NAMALWA (cell line): ENCODE measurements at regions not wholly inside any gene's neighbourhood (a gene's known extent, or its start where the extent isn't known, plus 50 kb on each side); places are given as distances from the start of the nearest gene placed in this dataset.

Source experiments
- DNase-seq: peaks from one replicate; pipeline ENCODE4 v3.0.0-alpha.2; 2015; ENCODE audit warnings: low spot score

DNA sequence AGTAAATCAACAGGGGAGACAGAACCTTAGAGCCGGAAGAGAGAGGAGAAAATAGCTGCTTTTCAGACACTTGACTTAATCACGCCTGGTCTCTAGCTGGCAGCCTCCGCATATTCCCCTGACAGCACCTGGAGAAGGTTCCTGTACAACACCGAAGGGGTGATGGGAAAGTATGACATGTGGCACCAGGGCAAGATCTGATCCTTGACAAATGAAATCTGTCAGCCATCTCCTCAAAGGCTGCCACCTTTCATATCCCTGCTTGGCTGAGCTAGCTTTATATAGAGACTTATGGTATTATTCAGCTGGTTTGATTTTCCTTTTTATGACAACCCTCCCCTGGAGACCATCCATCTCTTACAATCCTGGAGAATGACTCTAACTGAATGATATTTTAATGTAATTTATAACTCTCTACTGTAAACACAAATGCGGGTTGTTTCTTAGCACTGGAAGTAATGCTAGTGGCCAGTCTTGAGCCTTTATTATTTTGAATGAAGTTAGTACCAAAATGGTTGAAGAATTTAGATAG, 1205.3 kb upstream of the CDH8 start:
- DNase-seq = no peak

DNA sequence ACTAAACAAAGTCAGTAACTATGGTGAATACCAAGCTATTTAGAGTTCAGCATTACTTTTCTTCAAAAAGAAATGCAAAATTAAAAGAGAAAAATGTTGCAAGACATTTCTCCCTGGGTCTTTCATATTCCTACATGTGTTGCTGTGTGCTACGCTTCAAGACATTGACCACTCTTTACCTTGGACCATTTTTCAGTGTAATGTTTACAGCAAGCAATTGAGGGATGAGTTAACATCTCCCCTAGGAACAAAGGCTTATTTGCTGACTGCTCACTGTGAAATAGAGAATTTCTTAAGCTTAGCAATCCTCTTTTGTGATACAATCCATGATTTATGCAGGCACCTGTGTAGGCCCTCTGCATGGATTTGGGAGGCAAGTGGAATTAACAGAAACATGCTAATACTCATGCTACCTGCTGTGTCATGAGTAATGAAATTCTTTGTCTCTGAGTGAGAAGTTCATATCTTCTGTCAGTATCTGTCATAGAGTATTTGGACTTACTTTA, 1202.9 kb upstream of the CDH8 start:
- no peak for DNase-seq

DNA sequence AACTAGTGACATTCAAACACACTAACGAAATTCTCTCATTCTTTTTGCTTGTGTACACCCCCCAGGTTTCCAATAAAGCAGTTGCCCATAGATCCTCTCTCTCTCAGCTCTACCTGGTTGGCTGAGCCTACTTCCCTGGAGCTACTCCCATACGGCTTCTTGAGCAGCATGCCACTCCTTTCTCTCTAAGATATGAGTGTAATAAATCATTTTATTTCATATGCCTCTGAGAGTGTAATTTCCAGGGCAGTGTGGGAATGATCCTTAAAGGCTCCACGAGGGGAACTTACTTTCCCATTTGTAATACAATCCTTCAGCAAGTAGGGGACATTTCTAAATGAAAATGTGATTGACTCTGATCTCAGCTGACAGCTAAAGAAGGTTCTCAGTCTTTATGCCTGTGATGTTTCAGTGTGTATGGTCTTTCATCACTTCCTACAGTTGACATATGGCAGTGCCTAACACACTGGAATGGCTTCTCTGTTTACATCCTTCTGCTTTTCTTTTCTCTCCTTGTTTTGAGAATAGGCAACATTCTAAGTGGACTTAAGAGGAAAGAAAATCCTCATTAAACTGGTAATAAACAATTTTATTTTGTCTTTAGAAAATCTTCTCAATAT, 1194.3 kb upstream of the CDH8 start:
- no peak for DNase-seq

DNA sequence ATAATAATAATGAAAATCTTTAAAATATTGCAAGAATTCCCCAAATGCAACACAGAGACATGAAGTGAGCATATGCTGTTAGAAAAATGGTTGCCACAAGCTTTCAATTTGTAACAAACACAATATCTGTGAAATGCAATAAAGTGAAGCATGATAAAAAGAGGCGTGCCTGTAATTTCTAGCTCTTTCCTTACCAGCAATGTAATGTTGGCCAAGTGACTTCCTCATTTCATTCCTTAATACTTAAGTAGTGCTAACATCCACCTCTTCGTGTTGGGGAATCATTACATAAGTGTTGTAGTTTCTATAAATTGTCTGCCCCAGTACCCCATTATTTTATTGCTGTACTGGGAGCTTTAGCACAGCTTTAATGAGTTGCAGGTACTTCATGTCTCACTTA, 1192.0 kb upstream of the CDH8 start:
- DNase-seq = no peak

DNA sequence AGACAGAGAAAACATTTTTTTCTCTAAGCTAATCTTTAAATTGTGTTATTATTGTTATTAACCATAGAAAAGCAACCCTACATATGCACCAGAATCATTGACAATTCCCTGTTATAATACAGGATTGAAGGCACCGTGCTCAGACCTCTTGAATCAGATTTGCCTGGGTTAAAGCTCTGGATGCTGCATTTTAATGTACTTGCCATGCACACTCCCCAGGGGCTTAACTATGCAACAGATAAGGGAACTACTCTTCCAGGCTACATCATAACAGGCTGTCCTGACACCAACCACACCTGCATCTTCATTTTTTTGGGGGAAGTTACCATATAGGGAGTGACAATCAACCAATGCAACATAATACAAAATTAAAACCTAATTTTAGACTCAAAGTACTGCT, 1187.6 kb upstream of the CDH8 start:
- DNase-seq = no peak

DNA sequence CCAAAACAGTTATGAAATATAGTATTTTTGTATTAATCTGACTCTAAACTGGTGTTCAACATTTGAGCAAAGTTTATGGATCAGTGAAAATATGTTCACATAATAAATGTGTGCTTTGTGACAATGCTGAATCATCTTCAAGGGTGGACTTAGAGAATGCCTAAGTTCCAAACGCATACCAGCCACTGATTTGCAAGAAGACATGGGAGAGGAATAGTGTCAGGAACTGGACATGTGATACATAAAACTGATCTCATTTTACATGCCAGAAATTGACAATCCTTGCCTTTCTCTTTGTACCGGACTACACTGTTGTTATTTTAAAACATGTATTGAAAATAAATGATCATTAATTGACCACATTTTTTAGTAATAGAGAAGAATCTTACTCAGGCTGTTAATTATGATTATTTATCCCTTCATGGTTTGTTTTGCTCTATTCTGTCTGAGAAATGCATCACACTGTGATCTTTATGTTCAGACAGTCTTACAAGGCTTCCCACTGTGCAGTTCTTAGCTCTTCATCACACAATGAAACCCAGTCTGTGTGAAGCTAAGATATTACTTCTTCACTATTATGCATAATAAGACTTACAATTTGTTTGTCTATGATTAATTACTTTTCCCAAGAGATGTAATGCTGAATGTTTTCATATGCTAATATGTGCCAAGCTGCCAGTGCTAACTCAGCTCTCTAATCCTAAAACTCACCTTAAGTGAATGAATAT, 1180.6 kb upstream of the CDH8 start:
- no peak for DNase-seq

DNA sequence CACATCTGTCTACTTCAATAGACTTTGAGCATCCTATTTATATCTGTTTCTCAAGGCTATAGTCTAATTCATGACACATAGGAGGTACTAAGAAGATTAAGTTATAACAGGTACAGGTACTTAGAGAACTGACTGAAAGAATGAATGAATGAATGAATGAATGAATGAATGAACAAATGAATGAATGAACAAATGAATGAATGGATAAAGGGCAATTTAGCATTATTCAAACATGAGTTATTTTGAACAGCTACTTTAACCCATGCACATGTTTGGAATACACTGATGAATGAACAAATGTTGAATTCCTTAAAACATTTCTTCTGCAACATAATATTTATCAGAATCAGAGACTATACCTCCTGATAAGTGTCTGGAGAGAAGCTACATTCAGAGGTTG, 1165.6 kb upstream of the CDH8 start:
- DNase-seq = no peak

DNA sequence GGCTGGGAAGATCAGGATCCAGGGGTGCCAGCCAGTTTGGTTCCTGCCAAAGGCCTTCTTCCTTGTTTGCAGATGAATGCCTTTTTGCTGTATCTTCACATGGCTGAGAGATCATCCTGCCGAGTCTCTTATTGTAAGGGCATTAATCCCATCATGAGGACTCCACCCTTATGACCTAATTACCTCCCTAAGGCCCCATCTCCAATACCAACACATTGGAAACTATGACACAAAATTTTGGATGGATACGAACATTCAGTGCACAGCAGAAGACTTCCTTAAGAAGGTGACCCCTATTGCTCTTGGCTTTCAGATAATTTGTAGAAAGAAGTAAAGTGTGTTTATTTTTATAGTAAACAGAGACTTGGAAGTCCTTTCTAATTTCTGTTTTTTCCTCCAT, 1164.7 kb upstream of the CDH8 start:
- DNase-seq = no peak

DNA sequence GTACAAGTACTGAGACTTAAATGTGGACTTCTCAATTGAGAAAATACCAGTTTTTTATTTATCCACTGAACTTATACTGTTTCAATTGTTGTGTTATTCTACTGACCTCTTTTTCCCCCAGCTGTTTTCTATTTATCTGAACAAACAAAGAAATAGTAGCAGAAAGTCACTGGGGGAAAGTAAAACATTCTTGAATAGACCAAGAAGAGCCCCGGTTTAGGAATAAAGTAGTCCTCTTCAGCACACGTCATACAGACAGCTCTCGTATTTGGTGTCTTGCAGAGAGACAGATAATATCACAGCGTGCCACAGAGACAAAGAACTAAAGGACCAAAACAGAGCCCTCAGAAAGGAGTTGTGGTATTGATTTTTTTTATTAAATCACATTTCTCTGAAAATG, 1159.1 kb upstream of the CDH8 start:
- DNase-seq = no peak

DNA sequence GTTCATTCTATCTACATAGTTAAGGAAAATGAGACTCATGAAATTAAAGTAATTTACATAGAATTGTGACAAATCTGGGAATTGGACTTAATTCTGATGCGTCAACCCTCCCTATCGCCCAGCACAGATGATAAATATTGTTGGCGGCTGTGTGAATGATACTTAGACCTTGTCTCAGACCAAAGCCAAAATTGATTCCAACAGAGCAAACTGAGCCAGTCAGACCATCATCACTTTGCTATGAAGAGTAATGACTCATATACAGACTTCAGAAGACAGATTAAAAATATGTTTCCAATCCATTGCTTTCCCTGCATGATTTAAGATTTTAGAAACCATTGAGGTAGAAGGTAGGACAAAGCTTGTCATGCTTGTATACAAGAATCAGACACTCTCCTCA, 1156.7 kb upstream of the CDH8 start:
- no peak for DNase-seq

DNA sequence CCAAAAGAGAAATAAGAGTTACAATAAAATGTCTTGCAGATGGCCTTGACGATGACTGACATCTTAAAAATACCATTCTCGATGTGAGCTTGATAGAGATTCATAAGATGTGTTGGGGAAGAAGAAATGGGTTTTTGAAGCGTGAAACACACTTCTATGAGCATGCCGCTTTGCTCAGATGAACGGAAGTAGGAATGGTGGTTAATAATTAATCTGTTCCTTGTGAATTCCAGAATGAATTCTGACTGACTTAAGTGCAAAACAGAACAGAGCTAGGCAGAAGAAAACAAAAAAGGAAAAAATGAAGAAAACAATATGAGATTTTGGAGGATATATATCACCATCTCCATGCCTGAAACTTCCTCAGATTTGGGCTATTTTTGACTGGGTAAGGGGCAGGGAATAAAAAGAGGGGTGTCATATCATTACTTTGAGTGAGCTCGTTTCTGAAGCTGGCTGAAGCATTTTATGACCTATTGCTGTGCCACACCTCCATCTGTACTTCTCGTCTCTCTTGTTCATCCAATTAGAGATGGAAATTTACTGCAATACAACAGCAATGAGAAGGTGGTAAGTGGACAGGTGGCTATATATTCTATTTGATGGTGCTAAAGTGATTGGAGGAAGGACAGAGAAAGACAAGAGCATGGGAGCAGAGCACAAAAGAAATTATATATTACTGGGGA, 1152.0 kb upstream of the CDH8 start:
- no peak for DNase-seq

DNA sequence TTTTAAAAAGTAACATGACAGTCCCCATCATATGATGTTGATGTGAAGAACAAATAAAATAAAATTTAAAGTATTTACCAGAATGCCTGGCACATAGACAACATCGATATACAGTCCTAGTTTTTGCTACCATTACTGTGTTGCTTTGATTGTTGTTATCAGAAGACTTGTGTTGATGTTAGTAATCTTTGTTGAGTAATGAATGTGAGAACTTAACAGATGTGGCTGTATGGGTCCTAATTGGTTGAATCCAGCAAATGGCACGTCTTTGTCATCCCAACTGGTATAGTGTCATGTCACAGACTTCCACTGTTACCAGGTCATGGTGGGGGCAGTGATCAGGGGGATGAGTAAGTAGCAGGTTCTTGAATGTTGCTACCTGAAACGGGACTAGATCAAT, 1151.4 kb upstream of the CDH8 start:
- no peak for DNase-seq

DNA sequence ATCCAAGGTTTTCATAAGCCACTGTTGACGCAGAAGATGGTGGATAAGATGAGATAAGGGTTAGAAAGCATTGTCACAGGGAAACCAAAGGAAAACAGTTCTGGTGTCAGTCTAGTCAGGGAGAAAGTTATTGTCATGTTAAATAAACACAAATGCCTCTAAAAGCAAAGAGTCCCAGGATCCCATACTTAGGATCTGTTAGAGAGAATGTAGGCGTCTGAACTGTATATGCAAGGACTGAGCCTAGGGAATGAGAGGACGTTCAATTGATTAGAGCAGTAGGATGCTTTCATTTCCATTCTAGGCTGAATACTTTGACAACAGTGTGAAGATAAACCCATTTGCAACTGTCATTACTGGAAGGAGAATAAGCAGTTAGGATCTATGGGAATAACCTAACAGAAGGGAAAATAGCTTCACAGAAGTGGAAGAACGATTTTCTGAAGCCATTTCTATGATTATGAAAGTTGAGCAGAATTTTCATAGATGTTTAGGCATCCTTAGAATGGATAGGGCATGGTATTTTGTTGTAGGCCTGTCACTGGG, 1149.1 kb upstream of the CDH8 start:
- no peak for DNase-seq

DNA sequence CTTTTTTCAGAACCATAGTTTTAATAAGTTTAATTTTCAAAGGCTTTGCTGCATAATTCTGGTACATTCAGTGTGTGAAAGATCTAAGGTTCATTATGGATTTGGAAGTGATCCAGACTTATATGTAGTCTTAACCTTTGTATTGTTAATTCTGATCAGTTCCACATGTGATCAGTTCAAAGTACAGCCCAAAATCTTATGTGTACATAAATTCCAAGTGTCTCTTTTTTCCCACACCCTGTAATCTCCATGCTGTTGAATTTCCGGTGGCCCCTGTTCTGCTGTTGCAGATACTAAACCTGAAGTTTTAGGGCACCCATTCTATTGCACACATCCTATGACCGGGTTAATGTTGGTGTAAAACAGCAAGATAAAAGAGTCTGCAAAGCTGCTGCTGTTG, 1147.5 kb upstream of the CDH8 start:
- no peak for DNase-seq

DNA sequence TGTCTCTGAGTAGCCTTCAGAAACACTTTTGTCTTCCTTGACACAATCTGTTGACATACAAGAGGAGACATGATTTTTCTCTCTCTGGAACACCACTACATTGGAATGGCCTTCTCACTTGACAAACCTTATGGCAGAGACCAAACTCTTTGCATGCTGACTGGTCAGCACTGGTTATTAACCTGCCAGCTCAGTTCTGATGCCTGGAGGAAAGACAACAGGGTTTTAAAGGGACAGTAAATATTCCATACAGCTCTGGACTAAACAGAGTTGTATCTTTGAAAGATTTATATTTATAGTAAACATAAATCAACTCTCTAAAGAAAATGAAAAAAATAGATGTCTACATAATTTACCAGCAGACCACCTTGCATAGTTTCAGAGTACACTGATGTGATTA, 1139.1 kb upstream of the CDH8 start:
- DNase-seq = no peak

DNA sequence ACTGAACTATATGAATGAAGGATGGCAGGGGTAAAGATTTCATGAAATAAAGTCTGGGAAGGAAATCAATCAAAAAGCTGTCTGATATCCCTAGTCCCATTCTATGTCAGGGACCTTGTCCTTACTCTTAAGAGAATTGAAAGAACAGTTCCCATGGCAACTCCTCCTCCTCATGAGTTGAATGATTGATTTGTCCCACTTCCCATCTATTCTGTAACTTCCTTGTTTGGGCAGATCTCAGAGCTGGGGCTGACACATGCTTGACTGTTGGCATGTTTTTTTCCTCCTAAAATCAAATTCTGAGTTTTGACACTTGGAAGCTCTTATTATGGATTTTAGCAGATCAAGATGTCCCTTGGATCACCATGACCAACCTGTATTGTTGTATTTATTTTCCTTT, 1138.6 kb upstream of the CDH8 start:
- DNase-seq = no peak

DNA sequence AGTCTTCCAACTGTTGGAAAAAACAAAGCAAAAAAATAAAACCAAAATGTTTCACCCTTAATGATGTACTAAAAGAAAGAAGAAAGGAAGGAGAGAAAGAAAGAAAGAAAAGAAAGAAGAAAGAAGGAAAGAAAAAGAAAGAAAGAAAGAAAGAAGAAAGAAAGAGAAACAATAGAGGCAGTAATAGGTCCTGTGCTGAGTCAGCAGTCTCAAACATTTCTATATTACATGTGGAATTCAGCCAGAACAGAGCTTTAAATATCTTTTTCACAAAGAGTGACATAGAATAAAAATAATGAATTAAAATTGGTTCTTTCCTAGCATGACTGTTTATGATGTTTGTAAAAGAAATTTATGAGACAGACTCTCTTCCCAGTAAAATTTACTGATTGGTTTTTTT, 1135.3 kb upstream of the CDH8 start:
- DNase-seq = no peak

DNA sequence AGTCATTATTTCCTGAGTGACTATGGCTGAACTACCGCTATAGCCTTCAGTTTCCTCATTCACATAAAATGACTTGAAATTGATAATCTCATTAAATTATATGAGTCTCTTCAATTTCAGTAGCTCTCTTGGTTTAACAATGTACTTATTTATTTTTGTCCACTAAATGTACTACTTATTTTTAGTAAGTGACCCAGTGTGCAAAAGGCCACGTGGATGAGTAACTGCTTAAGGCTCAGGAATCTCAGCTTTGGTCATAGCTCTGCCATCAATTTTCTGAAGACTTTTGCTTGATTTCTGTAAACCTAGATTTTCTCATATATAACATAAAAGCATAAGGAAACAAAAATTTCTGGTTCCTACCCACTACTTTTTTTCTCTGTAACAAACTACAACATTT, 1132.9 kb upstream of the CDH8 start:
- DNase-seq = no peak

DNA sequence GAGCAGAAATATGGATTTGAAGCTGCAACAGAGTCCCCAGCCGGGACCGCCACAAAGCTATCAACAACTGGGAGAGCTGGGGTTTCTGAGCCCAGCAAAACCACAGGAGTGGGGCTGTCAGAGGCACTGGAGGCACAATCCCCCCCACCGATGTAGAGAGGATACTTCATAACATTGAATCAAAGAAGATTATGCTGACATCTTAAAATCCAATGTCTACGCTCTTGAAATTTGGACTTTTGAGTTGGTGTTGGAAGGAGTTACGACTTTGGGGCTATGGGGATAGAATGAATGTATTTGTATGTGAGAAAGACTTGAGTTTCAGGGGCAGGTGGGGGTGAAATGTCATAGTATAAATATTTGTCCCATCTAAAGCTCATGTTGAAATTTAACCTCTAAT, 1121.6 kb upstream of the CDH8 start:
- DNase-seq = no peak

DNA sequence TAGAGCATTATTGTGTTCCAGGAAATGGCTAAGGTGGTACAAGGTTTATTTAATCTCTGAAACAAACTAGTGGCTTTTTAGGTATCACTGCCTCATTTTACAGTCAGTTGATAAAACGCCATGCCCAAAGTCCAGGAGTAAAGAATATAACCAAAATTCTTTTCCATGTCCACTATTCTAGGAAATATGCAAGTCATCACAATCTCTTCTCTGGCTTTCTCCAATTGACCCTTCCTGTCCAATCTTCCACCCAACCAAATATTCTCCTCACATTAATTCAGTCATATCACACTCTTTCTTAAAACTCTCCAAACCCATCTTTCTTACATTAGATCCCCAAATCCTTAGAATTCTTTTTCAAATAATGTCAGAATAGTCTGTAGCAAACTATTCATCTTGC, 1110.0 kb upstream of the CDH8 start:
- no peak for DNase-seq

DNA sequence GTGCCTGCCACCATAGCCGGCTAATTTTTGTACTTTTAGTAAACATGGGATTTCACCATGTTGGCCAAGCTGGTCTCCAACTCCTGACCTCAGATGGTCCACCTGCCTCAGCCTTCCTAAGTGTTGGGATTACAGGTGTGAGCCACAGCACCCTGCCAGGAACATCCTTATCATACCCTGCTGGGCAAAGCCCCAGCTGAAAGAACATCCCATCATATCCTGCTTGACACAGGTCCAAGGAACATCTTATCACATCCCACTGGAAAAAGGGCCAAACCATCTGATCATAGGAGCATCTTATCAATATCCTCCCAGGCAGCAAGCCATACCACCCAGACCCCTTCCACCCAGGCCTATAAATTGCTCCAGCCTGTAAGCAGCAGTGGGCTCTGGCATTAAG, 1109.2 kb upstream of the CDH8 start:
- DNase-seq = no peak

DNA sequence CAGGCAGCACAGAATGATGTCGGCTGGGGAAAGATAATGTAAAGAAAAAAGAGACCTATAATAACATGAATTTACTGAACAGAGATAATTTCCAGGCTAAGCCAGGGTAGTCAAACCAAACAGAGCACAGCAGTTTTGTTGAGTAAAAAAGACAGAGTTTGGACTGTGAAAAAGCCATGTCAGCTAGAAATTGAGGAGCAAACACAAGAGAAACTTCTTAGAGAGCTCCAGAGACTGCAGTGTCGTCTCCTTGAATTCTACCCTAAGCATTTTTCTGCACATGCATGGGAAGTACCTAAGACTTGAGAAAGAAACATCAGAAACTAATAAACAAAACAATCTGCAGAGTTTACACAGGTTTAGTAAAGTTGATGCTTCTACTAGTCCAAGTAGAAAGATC, 1098.8 kb upstream of the CDH8 start:
- DNase-seq = no peak

DNA sequence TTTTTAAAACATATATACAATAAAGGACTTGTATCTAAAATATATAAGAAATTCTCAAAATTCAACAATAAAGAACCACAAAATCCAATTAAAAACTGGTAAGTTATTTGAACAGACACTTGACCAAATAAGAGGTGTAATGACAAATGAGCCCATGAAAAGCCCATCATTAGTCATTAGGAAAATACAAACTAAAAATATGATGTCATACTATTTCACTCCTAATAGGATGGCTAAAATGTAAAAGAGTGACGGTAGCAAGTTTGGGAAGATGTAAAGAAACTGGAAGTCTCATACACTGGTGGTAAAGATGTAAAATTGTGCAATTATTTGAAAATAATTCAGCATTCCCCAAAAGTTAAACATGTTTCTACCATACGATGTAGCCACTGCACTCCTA, 1095.3 kb upstream of the CDH8 start:
- no peak for DNase-seq
